Kasumi-1 (cell line): ENCODE measurements at regions not wholly inside any gene's neighbourhood (a gene's known extent, or its start where the extent isn't known, plus 50 kb on each side); places are given as distances from the start of the nearest gene placed in this dataset.
"Not testable (repeated sequence)": the region's sequence is repeated elsewhere in the genome, so short reads cannot be mapped to it uniquely, and the experiment has no call there.

Experiments
- DNase-seq, 2 experiments: peaks; one replicate each; lab custom pipeline; 2025; lab: John Stamatoyannopoulos, UW

GRCh38 chr10:108957681-108958080 lies 965.6 kb downstream of the XPNPEP1 start:
- no peak for DNase-seq

DNA sequence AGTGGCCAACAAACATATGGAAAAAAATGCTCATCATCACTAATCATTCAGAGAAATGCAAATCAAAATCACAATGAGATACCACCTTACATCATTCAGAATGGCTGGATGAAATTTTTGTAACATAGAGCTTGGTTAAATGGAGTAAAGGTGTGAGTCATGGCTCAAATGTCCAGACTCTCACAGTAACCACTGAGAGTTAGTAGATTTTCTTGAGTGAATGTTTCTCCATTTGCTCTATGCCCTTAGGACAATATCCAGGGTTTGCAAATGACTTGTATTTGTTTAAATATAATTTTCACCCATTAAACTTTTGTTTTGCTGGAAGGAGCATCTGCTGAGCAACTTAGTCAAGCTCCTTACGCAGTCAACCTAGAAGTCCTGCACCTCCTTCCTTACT lies 967.2 kb downstream of the XPNPEP1 start:
- no peak for DNase-seq

DNA sequence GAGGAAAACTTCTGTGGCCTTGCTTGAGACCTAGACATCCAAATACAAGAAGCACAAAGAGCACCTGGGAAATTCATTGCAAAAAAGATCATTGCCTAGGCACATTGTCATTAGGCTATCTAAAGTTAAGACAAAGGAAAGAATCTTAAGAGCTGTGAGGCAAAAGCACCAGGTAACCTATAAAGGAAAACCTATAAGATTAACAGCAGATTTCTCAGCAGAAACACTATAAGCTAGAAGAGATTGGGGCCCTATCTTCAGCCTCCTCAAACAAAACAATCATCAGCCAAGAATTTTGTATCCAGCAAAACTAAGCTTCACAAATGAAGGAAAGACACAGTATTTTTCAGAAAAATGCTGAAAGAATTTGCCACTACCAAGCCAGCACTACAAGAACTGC lies 1003.3 kb downstream of the XPNPEP1 start:
- DNase-seq, result not testable (repeated sequence)

GRCh38 chr10:108913300-108913699 lies 1010.0 kb downstream of the XPNPEP1 start:
- DNase-seq, result no peak

GRCh38 chr10:108911814-108912541 lies 1011.3 kb downstream of the XPNPEP1 start:
- DNase-seq, result no peak

DNA sequence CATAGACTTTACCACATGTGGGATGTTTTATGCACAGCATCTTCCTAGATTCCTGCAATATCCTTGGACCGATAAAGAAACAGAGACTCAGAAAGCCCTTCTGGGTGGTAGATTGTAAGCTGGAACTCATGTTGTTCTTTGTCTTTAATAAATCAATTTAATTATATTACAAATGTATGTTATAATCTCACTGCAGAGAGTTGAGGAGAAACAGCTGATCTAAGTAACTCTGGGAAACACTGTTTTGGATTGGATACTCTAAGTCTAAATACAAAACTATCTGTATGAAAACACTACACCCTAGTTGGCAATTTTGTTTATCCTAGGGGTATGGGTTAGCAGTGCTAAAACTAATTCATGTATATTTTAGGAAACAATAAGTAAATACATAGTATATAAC lies 1015.2 kb downstream of the XPNPEP1 start:
- no peak for DNase-seq

- DNase-seq, result no peak
Observed at GRCh38 chr10:108905821-108906220, 1017.5 kb downstream of the XPNPEP1 start.

GRCh38 chr10:108905171-108905570 lies 1018.1 kb downstream of the XPNPEP1 start:
- DNase-seq, result no peak

GRCh38 chr10:108904163-108904838 lies 1019.0 kb downstream of the XPNPEP1 start:
- DNase-seq, result no peak

- no peak for DNase-seq
Observed at GRCh38 chr10:108902619-108903285, 1020.6 kb downstream of the XPNPEP1 start.

DNA sequence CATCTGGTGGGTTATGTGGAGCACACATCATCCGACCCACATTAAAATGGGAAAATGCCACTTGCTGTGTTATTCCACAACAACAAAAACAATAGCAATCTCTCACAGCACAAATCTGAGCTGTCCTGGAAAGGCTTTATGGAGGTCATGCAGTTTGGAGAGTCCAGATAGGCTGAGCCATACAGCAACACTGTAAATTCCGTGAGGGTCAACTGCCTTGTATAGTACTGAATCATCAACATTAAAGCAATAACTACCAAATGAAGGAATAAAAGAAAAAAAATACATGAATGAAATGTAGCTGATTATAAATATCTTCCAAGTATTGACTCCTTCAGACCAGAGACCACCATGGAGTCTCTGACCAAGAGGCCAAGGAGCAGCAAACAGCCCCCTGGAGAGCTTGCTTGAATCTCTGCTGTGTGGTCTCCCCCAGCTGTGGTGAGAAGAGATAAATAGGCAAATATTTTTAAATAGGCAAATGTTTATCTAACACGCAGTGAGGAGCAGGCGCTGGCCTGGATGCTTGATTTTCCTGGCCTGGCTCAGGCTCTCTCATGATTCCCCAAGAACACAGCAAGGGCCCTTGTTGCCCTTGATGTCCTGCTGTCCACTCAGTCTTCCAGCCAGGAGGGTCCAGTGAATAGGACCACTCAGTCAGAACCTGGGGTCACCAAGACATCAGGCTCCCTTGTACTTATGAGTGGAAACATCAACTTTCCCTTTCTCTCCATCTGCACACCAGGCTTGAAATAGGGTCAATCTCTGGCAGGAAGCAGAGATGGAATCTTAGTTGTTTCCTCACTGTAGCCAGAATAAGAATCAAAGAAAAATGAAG lies 1021.3 kb downstream of the XPNPEP1 start:
- no peak for DNase-seq

GRCh38 chr10:108899670-108900069 lies 1023.6 kb downstream of the XPNPEP1 start:
- no peak for DNase-seq

DNA sequence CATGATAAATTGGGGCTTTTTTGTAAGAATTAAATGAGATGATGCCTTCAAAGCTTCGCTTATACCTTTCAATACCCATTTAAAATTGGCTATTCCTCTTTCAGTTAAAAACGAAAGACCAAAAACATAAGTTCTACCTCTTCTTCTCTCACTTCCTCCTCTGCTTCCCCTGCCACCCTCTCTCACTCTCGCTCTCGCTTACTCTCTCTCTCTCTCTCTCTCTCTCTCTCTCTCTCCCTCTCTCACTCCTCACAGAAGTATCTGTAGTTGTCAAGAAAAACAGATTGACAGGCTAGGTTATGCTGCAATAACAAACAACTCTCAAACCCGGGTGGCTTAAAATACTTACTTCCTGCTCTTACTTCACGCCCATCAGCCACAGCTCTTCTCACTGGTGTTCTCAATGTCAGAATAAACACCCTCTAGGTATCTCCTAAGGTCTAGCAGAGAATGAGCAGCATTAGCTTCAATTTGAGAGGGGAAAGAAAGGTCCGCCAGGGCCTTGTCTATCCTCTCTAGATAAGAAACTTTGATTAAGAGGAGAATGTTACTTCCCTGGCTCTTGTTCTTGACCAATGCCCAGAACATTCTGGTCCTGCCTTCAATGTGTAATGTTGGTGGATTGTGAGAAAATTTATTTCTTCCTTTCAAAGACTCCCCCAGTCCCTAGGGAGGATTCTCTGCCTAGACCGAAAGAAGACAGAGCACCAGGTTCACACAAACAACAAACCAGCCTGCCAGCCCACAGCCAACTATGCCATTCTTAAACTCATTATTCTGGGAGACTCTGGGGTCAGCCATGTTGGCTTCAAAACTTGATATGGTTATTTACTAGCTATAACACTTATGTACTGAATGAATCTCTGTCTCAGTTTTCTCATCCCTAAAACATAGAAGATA lies 1028.7 kb downstream of the XPNPEP1 start:
- no peak for DNase-seq

- no peak for DNase-seq
Observed at GRCh38 chr10:108877095-108877561, 1046.2 kb downstream of the XPNPEP1 start.

DNA sequence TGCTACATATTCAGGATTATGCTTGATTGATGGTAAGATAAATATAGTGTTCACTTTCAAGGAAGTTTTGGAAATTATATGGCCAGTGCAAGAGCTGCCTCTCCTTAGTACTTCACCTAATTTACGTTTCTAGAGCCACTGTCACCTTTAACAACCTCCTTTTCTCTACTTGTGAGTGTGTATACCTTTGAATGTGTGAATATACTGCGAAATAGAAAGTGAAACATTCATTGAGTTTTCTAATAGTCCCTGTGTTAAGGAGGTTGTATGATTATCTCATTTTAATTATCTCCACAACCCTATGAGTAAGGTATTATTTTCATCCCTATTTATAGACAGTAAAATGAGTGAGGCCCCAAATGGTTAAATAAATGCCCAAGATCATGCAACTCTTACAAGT lies 1050.5 kb downstream of the XPNPEP1 start:
- DNase-seq, result no peak

- no peak for DNase-seq
Observed at GRCh38 chr10:108868881-108869280, 1054.4 kb downstream of the XPNPEP1 start.

DNA sequence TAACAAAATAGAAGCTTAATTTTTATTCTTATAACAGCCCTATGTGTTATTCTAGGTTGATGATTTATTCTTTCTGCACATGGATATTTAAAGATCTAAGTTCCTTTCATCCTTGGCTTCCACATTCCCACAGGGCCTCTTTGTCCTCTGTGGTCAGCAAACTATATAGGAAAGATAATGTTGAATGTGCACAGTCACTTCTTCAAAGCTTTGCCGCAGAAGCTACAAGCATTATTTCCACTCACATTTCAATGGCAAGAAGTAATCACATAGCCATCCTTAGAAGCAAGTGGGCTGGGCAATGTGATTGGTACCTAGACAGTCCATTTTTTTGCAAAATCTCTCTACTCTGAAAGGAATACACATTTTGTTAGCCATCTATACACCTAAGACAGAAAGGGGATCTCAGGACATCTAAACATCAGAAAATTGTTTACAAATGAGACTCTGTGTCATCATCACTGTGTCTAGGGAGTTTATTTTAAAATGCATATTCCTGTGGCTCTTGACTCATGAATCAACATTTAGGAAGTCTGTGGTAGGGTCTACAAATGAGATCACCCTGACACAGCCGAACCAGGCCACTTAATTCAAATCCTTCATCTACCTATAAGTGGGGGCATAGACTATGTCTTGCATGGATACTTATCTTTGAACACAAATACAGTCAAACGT lies 1060.5 kb downstream of the XPNPEP1 start:
- no peak for DNase-seq

- no peak for DNase-seq
Observed at GRCh38 chr10:108861181-108861754, 1062.0 kb downstream of the XPNPEP1 start.

- DNase-seq, result no peak
Observed at GRCh38 chr10:108852211-108852610, 1071.1 kb downstream of the XPNPEP1 start.
